AG10803 (cell line): ENCODE measurements at regions not wholly inside any gene's neighbourhood (a gene's known extent, or its start where the extent isn't known, plus 50 kb on each side); places are given as distances from the start of the nearest gene placed in this dataset.

Source experiments
- DNase-seq: peaks from one replicate; pipeline ENCODE4 v3.0.0; 2010; ENCODE audit warnings: low read depth
- H3K4me3 ChIP-seq: 2 replicates; pipeline ENCODE4 v1.5.1; 2011; ENCODE audit warnings: mild to moderate bottlenecking, low read length, control low read depth
- TF ChIP-seq, protein P1 (sequence below): conservative IDR thresholded peaks from 2 replicates; pipeline ENCODE4 v1.5.1; 2011; ENCODE audit warnings: mild to moderate bottlenecking, low read length, control low read depth, inconsistent platforms

DNA sequence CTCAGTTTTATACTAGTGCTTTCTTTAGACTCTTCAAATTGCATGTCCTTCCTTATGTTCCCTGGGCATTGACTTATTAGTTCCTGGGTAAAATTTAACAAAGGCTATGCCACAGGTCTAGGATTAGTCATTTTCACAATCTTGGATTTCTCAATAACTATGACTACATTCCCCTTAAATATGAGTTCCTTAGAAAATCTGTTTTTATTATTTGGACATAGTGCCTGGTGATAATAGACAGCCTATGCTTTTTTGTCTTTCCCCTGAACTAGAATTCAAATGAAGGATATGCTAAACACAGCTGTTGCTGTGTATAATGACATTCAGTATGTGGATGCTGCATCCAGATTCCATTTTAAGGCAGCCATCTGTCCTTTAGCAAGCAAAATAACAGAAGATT, 1252.8 kb upstream of the GJE1 start:
- H3K4me3 ChIP-seq, result no peak overlapping the region
- DNase-seq, result peak; percentile 72
- TF ChIP-seq, protein P1, sequence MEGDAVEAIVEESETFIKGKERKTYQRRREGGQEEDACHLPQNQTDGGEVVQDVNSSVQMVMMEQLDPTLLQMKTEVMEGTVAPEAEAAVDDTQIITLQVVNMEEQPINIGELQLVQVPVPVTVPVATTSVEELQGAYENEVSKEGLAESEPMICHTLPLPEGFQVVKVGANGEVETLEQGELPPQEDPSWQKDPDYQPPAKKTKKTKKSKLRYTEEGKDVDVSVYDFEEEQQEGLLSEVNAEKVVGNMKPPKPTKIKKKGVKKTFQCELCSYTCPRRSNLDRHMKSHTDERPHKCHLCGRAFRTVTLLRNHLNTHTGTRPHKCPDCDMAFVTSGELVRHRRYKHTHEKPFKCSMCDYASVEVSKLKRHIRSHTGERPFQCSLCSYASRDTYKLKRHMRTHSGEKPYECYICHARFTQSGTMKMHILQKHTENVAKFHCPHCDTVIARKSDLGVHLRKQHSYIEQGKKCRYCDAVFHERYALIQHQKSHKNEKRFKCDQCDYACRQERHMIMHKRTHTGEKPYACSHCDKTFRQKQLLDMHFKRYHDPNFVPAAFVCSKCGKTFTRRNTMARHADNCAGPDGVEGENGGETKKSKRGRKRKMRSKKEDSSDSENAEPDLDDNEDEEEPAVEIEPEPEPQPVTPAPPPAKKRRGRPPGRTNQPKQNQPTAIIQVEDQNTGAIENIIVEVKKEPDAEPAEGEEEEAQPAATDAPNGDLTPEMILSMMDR, result no peak

DNA sequence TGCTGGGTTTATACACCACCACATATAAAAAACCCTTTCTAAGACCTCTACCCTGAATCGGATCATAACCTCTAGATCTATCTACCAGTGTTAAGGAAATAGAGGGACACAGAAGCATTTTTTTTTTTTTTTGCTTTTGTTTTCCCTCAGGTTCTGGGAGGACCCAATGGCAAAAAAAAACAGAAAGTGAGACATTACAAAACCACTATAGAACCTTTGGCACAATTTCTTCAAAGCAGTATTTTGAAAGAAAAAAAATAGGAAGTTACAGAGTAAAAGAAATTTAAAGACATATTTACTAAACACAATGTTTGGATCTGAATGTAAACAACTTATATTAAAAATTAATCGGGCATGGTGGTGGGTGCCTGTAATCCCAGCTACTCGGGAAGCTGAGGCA, 1258.7 kb upstream of the GJE1 start:
- DNase-seq, result no peak
- H3K4me3 ChIP-seq, result no peak overlapping the region
- TF ChIP-seq, protein P1, result no peak

GRCh38 chr6:140872885-140873284, 1259.8 kb upstream of the GJE1 start:
- no peak for DNase-seq
- TF ChIP-seq, protein P1, result no peak
- H3K4me3 ChIP-seq, result no peak overlapping the region

DNA sequence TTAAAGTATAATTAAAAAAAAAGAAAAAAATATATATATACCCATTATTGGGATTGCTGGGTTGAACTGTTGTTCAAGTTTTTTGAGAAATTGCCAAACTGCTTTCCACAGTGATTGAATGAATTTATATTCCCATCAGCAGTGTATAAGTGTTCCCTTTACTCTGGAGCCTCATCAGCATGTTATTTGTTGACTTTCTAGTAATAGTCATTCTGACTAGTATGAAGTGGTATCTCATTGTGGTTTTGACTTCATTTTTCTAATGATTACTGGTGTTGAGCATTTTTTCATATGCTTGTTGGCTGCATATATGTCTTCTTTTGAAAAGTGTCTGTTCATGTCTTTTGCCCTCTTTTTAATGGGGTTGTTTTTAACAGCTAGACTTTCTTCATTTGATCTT, 1260.8 kb upstream of the GJE1 start:
- TF ChIP-seq, protein P1, result no peak
- no peak overlapping the region for H3K4me3 ChIP-seq
- DNase-seq, result peak; percentile 44

GRCh38 chr6:140867336-140867735, 1265.4 kb upstream of the GJE1 start:
- no peak for DNase-seq
- TF ChIP-seq, protein P1, result no peak
- no peak overlapping the region for H3K4me3 ChIP-seq

- H3K4me3 ChIP-seq, result no peak overlapping the region
- DNase-seq, result no peak
- TF ChIP-seq, protein P1, result no peak
These were observed 1274.2 kb upstream of the GJE1 start for GRCh38 chr6:140858381-140858971.

DNA sequence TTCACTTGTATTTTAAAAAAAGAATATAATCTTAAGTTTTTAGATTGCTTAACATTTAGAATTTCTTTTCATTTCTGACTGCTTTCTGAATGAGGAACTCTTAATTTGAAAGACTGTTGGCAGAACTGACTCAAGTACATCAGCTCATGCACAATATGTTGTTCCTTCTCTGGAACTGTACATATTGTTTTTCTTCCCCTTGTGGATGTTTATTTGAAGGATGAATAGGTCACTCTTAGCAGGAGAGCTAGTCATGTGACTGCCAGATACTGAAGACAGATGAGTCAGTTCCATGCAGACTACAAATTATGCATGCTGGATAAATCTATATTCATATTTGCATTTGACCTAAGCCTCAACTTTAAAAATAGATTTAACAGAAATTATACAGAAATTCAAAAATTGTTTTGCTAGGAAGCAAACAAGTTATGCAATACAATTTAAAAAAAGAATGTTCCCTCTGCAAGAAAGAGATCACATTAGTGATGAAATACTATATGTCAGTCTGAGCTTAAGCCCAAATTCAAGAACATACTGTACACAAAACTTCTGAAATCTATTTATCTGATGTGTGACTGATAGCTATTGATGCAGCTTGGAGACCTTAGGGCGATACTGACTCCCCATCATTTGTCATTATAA, 1274.9 kb upstream of the GJE1 start:
- peak; percentile 80 for DNase-seq
- no peak overlapping the region for H3K4me3 ChIP-seq
- TF ChIP-seq, protein P1, result peak; percentile 16; the same call in 1 of the 2 replicates
